WI38 (cell line): ENCODE measurements at regions not wholly inside any gene's neighbourhood (a gene's known extent, or its start where the extent isn't known, plus 50 kb on each side); places are given as distances from the start of the nearest gene placed in this dataset.

Source experiments
- H3K4me3 ChIP-seq: 2 replicates; pipeline ENCODE4 v1.5.1; 2011; ENCODE audit warnings: low read depth, mild to moderate bottlenecking, control low read depth, low read length
- CTCF ChIP-seq: IDR thresholded peaks from 2 replicates; pipeline ENCODE4 v1.5.1; 2012; ENCODE audit warnings: low read depth, mild to moderate bottlenecking, control low read depth, low read length

GRCh38 chr1:58997060-58997411 is 213.2 kb upstream of the JUN start:
- no peak for TF ChIP-seq CTCF
- H3K4me3 ChIP-seq, result no peak overlapping the region

DNA sequence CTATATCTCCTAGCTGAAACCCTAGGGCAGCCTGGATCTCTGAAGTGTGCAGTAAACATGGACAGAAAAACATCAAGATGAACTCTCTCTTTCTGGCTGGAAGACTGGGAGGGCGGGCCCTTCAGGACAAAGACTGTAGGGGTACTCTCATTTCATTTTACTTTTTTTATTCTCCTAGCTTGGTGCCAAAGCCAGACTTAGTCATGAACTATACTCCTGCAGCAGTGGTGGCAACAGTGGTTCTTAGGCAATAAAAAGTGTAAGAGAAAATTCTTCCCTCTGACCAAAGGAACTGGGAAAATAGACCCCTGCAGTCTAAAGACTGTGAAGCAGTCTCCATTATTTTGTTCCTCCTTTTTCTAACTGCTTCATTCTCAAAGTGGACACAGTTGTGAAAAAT is 213.8 kb upstream of the JUN start:
- TF ChIP-seq CTCF, result no peak
- no peak overlapping the region for H3K4me3 ChIP-seq

GRCh38 chr1:58999676-59000075 is 215.8 kb upstream of the JUN start:
- no peak overlapping the region for H3K4me3 ChIP-seq
- TF ChIP-seq CTCF, result no peak

GRCh38 chr1:59004755-59005154 is 220.9 kb upstream of the JUN start:
- H3K4me3 ChIP-seq, result no peak overlapping the region
- TF ChIP-seq CTCF, result no peak

GRCh38 chr1:59005491-59006288 is 221.8 kb upstream of the JUN start:
- H3K4me3 ChIP-seq, result no peak overlapping the region

DNA sequence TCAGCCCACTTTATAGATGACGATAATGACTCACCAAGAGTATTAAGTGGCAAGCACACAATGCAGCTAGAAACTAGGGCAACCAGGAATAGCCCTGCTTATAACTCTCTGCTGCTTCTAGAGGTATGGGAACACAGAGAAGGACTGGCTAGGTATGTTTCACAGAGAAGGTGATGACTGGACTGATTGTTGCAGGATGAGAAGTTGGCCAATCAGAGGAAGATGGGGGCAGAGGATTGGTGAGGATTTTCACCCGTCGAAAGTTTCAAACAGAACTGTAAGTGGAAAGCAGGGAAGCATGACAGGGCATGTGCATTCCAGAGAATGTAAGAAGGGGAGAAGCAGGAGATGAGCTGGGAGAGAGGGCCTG is 222.4 kb upstream of the JUN start:
- H3K4me3 ChIP-seq, result no peak overlapping the region
- TF ChIP-seq CTCF, result no peak

More at GRCh38 chr1:59005491-59006288, 221.8 kb upstream of the JUN start:
- no peak for TF ChIP-seq CTCF

GRCh38 chr1:59006932-59007331 is 223.1 kb upstream of the JUN start:
- no peak overlapping the region for H3K4me3 ChIP-seq
- TF ChIP-seq CTCF, result no peak
